SU-DHL-6 (cell line): ENCODE measurements at regions not wholly inside any gene's neighbourhood (a gene's known extent, or its start where the extent isn't known, plus 50 kb on each side); places are given as distances from the start of the nearest gene placed in this dataset.

Source experiments
- H2AFZ ChIP-seq: fragments of 200-600 bp; sonication (generic); 2 replicates; pipeline ENCODE4 v1.6.1; 2014; ENCODE audit warnings: low read depth, mild to moderate bottlenecking, moderate library complexity, mixed read lengths, antibody characterized with exemption, low read length; ENCODE audit not compliant: severe bottlenecking
- H3F3A ChIP-seq: fragments of 200-600 bp; shearing (Covaris generic); 2 replicates; pipeline ENCODE4 v1.6.0; 2016; ENCODE audit warnings: antibody characterized with exemption, mild to moderate bottlenecking; ENCODE audit not compliant: insufficient read depth
- H3K27ac ChIP-seq: fragments of 200-600 bp; sonication (generic); 2 replicates; pipeline ENCODE4 v1.5.1; 2016; ENCODE audit warnings: low read depth, mild to moderate bottlenecking, low read length, moderate library complexity, mixed read lengths
- H3K27me3 ChIP-seq: fragments of 200-600 bp; sonication (generic), shearing (Covaris generic); 2 replicates; pipeline ENCODE4 v1.6.0; 2014; ENCODE audit warnings: mild to moderate bottlenecking, low read length
- H3K36me3 ChIP-seq: fragments of 200-600 bp; sonication (generic); 2 replicates; pipeline ENCODE4 v1.6.1; 2014; ENCODE audit warnings: mild to moderate bottlenecking, low read length, mixed read lengths
- H3K4me2 ChIP-seq: fragments of 300-600, 200-600 bp; shearing (Covaris generic), sonication (generic); 2 replicates; pipeline ENCODE4 v1.6.0; 2014; ENCODE audit warnings: low read length, low read depth, mild to moderate bottlenecking; ENCODE audit not compliant: poor library complexity, severe bottlenecking
- H3K4me3 ChIP-seq: fragments of 200-600 bp; sonication (generic); 2 replicates; pipeline ENCODE4 v1.5.1; 2014; ENCODE audit warnings: antibody characterized with exemption, low read length, mild to moderate bottlenecking, mixed read lengths; ENCODE audit not compliant: insufficient read depth, poor library complexity, severe bottlenecking
- H3K79me2 ChIP-seq: fragments of 200-600 bp; sonication (generic); 2 replicates; pipeline ENCODE4 v1.6.1; 2014; ENCODE audit warnings: mild to moderate bottlenecking, low read length, moderate library complexity; ENCODE audit not compliant: insufficient read depth
- H3K9ac ChIP-seq: fragments of 200-600 bp; sonication (generic); 2 replicates; pipeline ENCODE4 v1.7.0; 2014; ENCODE audit warnings: mild to moderate bottlenecking, low read length
- H3K9me2 ChIP-seq: fragments of 200-600 bp; sonication (generic); replicated peaks from 2 replicates; pipeline ENCODE4 v1.6.1; 2014; ENCODE audit warnings: low read length; ENCODE audit not compliant: insufficient read depth
- H3K9me3 ChIP-seq: fragments of 200-600 bp; sonication (generic); 2 replicates; pipeline ENCODE4 v1.6.1; 2014; ENCODE audit warnings: low read length, mixed read lengths; ENCODE audit not compliant: insufficient read depth
- H4K20me1 ChIP-seq: fragments of 200-600 bp; sonication (generic); 2 replicates; pipeline ENCODE4 v1.6.1; 2014; ENCODE audit warnings: low read depth, mild to moderate bottlenecking, antibody characterized with exemption, low read length, moderate library complexity, mixed read lengths
- CTCF ChIP-seq: fragments of 200-600 bp; sonication (generic); IDR thresholded peaks from one replicate; pipeline ENCODE4 v1.5.1; 2017; ENCODE audit warnings: antibody characterized with exemption, mild to moderate bottlenecking, low read length, moderate library complexity; ENCODE audit not compliant: insufficient read depth, poor library complexity, severe bottlenecking
- EZH2phosphoT487 ChIP-seq: fragments of 200-600 bp; sonication (generic), shearing (Covaris generic); conservative IDR thresholded peaks from 2 replicates; pipeline ENCODE4 v1.6.1; 2018; ENCODE audit warnings: mild to moderate bottlenecking, antibody characterized with exemption, low read length, moderate library complexity, mixed read lengths

GRCh38 chr3:90054311-90054710, 946.9 kb downstream of the EPHA3 start:
- Histone ChIP-seq H3K4me3 (no peak overlapping the region), H3K27ac (no peak overlapping the region), H3K9me2 (no peaks in the 10 kb centered on the region), H3K79me2 (no peaks in the 10 kb centered on the region), H2AFZ (no peak overlapping the region), H3K9ac (no peak overlapping the region), H3K36me3 (no peaks in the 10 kb centered on the region), H3K27me3 (no peaks in the 10 kb centered on the region), H3K4me2 (no peak overlapping the region), H4K20me1 (no peaks in the 10 kb centered on the region), H3K9me3 (no peaks in the 10 kb centered on the region), H3F3A (no peaks in the 10 kb centered on the region)
- TF ChIP-seq EZH2phosphoT487 (no peak), CTCF (no peak)

GRCh38 chr3:90055666-90056065, 948.2 kb downstream of the EPHA3 start:
- TF ChIP-seq CTCF (no peak), EZH2phosphoT487 (no peak)
- Histone ChIP-seq H3K4me2 (no peak overlapping the region), H4K20me1 (no peaks in the 10 kb centered on the region), H2AFZ (no peak overlapping the region), H3K9ac (no peak overlapping the region), H3K4me3 (no peak overlapping the region), H3K27ac (no peak overlapping the region), H3K9me2 (no peaks in the 10 kb centered on the region), H3K27me3 (no peaks in the 10 kb centered on the region), H3K36me3 (no peaks in the 10 kb centered on the region), H3F3A (no peaks in the 10 kb centered on the region), H3K79me2 (no peaks in the 10 kb centered on the region), H3K9me3 (no peaks in the 10 kb centered on the region)

- Histone ChIP-seq H4K20me1 (no peaks in the 10 kb centered on the region), H3K9me2 (no peaks in the 10 kb centered on the region), H2AFZ (no peak overlapping the region), H3K9ac (no peak overlapping the region), H3F3A (no peaks in the 10 kb centered on the region), H3K79me2 (no peaks in the 10 kb centered on the region), H3K36me3 (no peaks in the 10 kb centered on the region), H3K4me3 (no peak overlapping the region), H3K4me2 (no peak overlapping the region), H3K27ac (no peak overlapping the region), H3K27me3 (no peaks in the 10 kb centered on the region), H3K9me3 (no peaks in the 10 kb centered on the region)
- TF ChIP-seq CTCF, result no peak
- TF ChIP-seq EZH2phosphoT487, result no peak
These were observed 949.0 kb downstream of the EPHA3 start for GRCh38 chr3:90056281-90057032.
